ENCODE measurements at regions not wholly inside any gene's neighbourhood (a gene's known extent, or its start where the extent isn't known, plus 50 kb on each side); places are given as distances from the start of the nearest gene placed in this dataset.

- DNase-seq, result no peak
Observed at GRCh38 chr12:132407451-132407961, 78.1 kb upstream of the GALNT9 start.

- DNase-seq, result no peak
Observed at GRCh38 chr12:132406493-132407450, 77.4 kb upstream of the GALNT9 start.

- DNase-seq, result no peak
Observed at GRCh38 chr12:132405742-132406251, 76.4 kb upstream of the GALNT9 start.

GRCh38 chr12:132404951-132405741 is 75.8 kb upstream of the GALNT9 start:
- DNase-seq, result no peak

GRCh38 chr12:132404435-132404855 is 75.1 kb upstream of the GALNT9 start:
- DNase-seq, result no peak

- no peak for DNase-seq
Observed at GRCh38 chr12:132403636-132404434, 74.4 kb upstream of the GALNT9 start.

GRCh38 chr12:132402831-132403416 is 73.5 kb upstream of the GALNT9 start:
- no peak for DNase-seq

GRCh38 chr12:132401982-132402381 is 72.6 kb upstream of the GALNT9 start:
- DNase-seq, result no peak

GRCh38 chr12:132400011-132400641 is 70.7 kb upstream of the GALNT9 start:
- no peak for DNase-seq

- no peak for DNase-seq
Observed at GRCh38 chr12:132399092-132400010, 70.0 kb upstream of the GALNT9 start.

- peak; percentile 80 for DNase-seq
Observed at GRCh38 chr12:132398386-132398991, 69.1 kb upstream of the GALNT9 start.

- no peak for DNase-seq
Observed at GRCh38 chr12:132397934-132398385, 68.6 kb upstream of the GALNT9 start.

- DNase-seq, result peak; percentile 84
Observed at GRCh38 chr12:132397152-132397933, 68.0 kb upstream of the GALNT9 start.

- DNase-seq, result peak; percentile 54
Observed at GRCh38 chr12:132396657-132397056, 67.3 kb upstream of the GALNT9 start.

- DNase-seq, result no peak
Observed at GRCh38 chr12:132395908-132396305, 66.5 kb upstream of the GALNT9 start.

- DNase-seq, result peak; percentile 65
Observed at GRCh38 chr12:132395192-132395907, 66.0 kb upstream of the GALNT9 start.

- DNase-seq, result peak; percentile 32
Observed at GRCh38 chr12:132393991-132394949, 64.9 kb upstream of the GALNT9 start.

Measured in DMS53 (cell line).